ENCODE measurements at regions not wholly inside any gene's neighbourhood (a gene's known extent, or its start where the extent isn't known, plus 50 kb on each side); places are given as distances from the start of the nearest gene placed in this dataset.

- DNase-seq, result no peak
Observed at GRCh38 chr12:83408851-83409250, 722.1 kb downstream of the TMTC2 start.

GRCh38 chr12:83408146-83408545, 721.4 kb downstream of the TMTC2 start:
- no peak for DNase-seq

- DNase-seq, result no peak
Observed at GRCh38 chr12:83404521-83404920, 717.8 kb downstream of the TMTC2 start.

- DNase-seq, result no peak
Observed at GRCh38 chr12:83390186-83390585, 703.5 kb downstream of the TMTC2 start.

- no peak for DNase-seq
Observed at GRCh38 chr12:83389237-83389996, 702.7 kb downstream of the TMTC2 start.

GRCh38 chr12:83388551-83388950, 701.8 kb downstream of the TMTC2 start:
- DNase-seq, result no peak

GRCh38 chr12:83386527-83387264, 700.0 kb downstream of the TMTC2 start:
- no peak for DNase-seq

GRCh38 chr12:83378186-83378727, 691.6 kb downstream of the TMTC2 start:
- DNase-seq, result no peak

GRCh38 chr12:83365317-83365716, 678.6 kb downstream of the TMTC2 start:
- DNase-seq, result no peak

- DNase-seq, result no peak
Observed at GRCh38 chr12:83361475-83361874, 674.8 kb downstream of the TMTC2 start.

GRCh38 chr12:83361071-83361470, 674.4 kb downstream of the TMTC2 start:
- no peak for DNase-seq

GRCh38 chr12:83349907-83350611, 663.4 kb downstream of the TMTC2 start:
- DNase-seq, result no peak

GRCh38 chr12:83346333-83346732, 659.6 kb downstream of the TMTC2 start:
- DNase-seq, result no peak

- no peak for DNase-seq
Observed at GRCh38 chr12:83343767-83344166, 657.1 kb downstream of the TMTC2 start.

GRCh38 chr12:83335748-83336147, 649.0 kb downstream of the TMTC2 start:
- no peak for DNase-seq

- no peak for DNase-seq
Observed at GRCh38 chr12:83326666-83327065, 640.0 kb downstream of the TMTC2 start.

GRCh38 chr12:83323866-83324265, 637.2 kb downstream of the TMTC2 start:
- no peak for DNase-seq

GRCh38 chr12:83322809-83323208, 636.1 kb downstream of the TMTC2 start:
- no peak for DNase-seq

GRCh38 chr12:83321971-83322370, 635.3 kb downstream of the TMTC2 start:
- DNase-seq, result no peak

- DNase-seq, result no peak
Observed at GRCh38 chr12:83320350-83320749, 633.6 kb downstream of the TMTC2 start.

GRCh38 chr12:83318386-83319098, 631.8 kb downstream of the TMTC2 start:
- DNase-seq, result no peak

GRCh38 chr12:83317595-83317994, 630.9 kb downstream of the TMTC2 start:
- DNase-seq, result no peak

- DNase-seq, result no peak
Observed at GRCh38 chr12:83313827-83314226, 627.1 kb downstream of the TMTC2 start.
